H9 (cell line): ENCODE measurements at regions not wholly inside any gene's neighbourhood (a gene's known extent, or its start where the extent isn't known, plus 50 kb on each side); places are given as distances from the start of the nearest gene placed in this dataset.

Experiments
- DNase-seq: peaks from one replicate; pipeline ENCODE4 v3.0.0-alpha.2; 2017
- H2AFZ ChIP-seq: one replicate; pipeline ENCODE4 v1.6.1; 2013; ENCODE audit warnings: mild to moderate bottlenecking, low read length, control low read depth, moderate library complexity
- H2AK5ac ChIP-seq: 2 replicates; pipeline ENCODE4 v1.6.1; 2013; ENCODE audit warnings: low read length, control low read depth, mixed read lengths; ENCODE audit not compliant: insufficient read length
- H2BK120ac ChIP-seq: one replicate; pipeline ENCODE4 v1.6.1; 2013; ENCODE audit warnings: low read depth, mild to moderate bottlenecking, low read length, control low read depth, inconsistent platforms; ENCODE audit not compliant: poor library complexity, severe bottlenecking
- H2BK12ac ChIP-seq: 2 replicates; pipeline ENCODE4 v1.6.1; 2013; ENCODE audit warnings: low read length, control low read depth, mixed read lengths, low read depth; ENCODE audit not compliant: insufficient read length
- H2BK15ac ChIP-seq: 2 replicates; pipeline ENCODE4 v1.6.1; 2013; ENCODE audit warnings: low read depth, low read length, control low read depth
- H2BK20ac ChIP-seq: one replicate; pipeline ENCODE4 v1.6.1; 2013; ENCODE audit warnings: low read depth, mild to moderate bottlenecking, low read length, control low read depth, inconsistent platforms; ENCODE audit not compliant: poor library complexity, severe bottlenecking
- H2BK5ac ChIP-seq: 2 replicates; pipeline ENCODE4 v1.6.1; 2013; ENCODE audit warnings: low read length, control low read depth, mixed read lengths; ENCODE audit not compliant: insufficient read length
- H3K14ac ChIP-seq: 2 replicates; pipeline ENCODE4 v1.6.1; 2013; ENCODE audit warnings: low read length, control low read depth; ENCODE audit not compliant: insufficient read depth
- H3K18ac ChIP-seq: 2 replicates; pipeline ENCODE4 v1.6.1; 2013; ENCODE audit warnings: low read depth, mild to moderate bottlenecking, mixed read lengths, low read length, control low read depth; ENCODE audit not compliant: insufficient read length
- H3K23ac ChIP-seq: 2 replicates; pipeline ENCODE4 v1.6.1; 2013; ENCODE audit warnings: low read length, control low read depth, mixed read lengths, low read depth; ENCODE audit not compliant: insufficient read length
- H3K23me2 ChIP-seq: 2 replicates; pipeline ENCODE4 v1.6.1; 2013; ENCODE audit warnings: low read depth, mild to moderate bottlenecking, mixed read lengths, low read length, control low read depth; ENCODE audit not compliant: insufficient read length, poor library complexity, severe bottlenecking
- H3K27ac ChIP-seq: 2 replicates; pipeline ENCODE4 v1.5.1; 2013; ENCODE audit warnings: low read length, control low read depth, mixed read lengths, low read depth; ENCODE audit not compliant: insufficient read length
- H3K27me3 ChIP-seq: 2 replicates; pipeline ENCODE4 v1.6.1; 2013; ENCODE audit warnings: low read length, control low read depth, inconsistent platforms; ENCODE audit not compliant: insufficient read depth
- H3K4ac ChIP-seq: 2 replicates; pipeline ENCODE4 v1.6.1; 2013; ENCODE audit warnings: low read depth, mild to moderate bottlenecking, control low read depth, inconsistent platforms, low read length, moderate library complexity
- H3K4me1 ChIP-seq: 2 replicates; pipeline ENCODE4 v1.6.1; 2013; ENCODE audit warnings: low read length, control low read depth, inconsistent platforms; ENCODE audit not compliant: insufficient read depth
- H3K4me2 ChIP-seq: 2 replicates; pipeline ENCODE4 v1.6.1; 2013; ENCODE audit warnings: low read length, control low read depth, mixed read lengths; ENCODE audit not compliant: insufficient read length, insufficient read depth
- H3K56ac ChIP-seq: 2 replicates; pipeline ENCODE4 v1.6.1; 2013; ENCODE audit warnings: low read depth, mild to moderate bottlenecking, mixed read lengths, low read length, control low read depth; ENCODE audit not compliant: insufficient read length
- H3K79me1 ChIP-seq: 2 replicates; pipeline ENCODE4 v1.6.1; 2013; ENCODE audit warnings: low read depth, mild to moderate bottlenecking, moderate library complexity, low read length, control low read depth, inconsistent platforms; ENCODE audit not compliant: insufficient read depth, poor library complexity, severe bottlenecking
- H3K79me2 ChIP-seq: 2 replicates; pipeline ENCODE4 v1.6.1; 2013; ENCODE audit warnings: low read length, control low read depth, inconsistent platforms; ENCODE audit not compliant: insufficient read depth
- H3K9ac ChIP-seq: 2 replicates; pipeline ENCODE4 v1.6.1; 2013; ENCODE audit warnings: low read length, control low read depth, mixed read lengths; ENCODE audit not compliant: insufficient read length; ENCODE audit errors: extremely low read depth
- H3K9me3 ChIP-seq: one replicate; pipeline ENCODE4 v1.6.1; 2013; ENCODE audit warnings: low read depth, low read length, inconsistent platforms; ENCODE audit not compliant: control insufficient read depth
- H3T11ph ChIP-seq: one replicate; pipeline ENCODE4 v1.6.1; 2013; ENCODE audit warnings: mild to moderate bottlenecking, low read length, control low read depth, inconsistent platforms
- H4K20me1 ChIP-seq: one replicate; pipeline ENCODE4 v1.6.1; 2013; ENCODE audit not compliant: control insufficient read depth, insufficient read length, insufficient read depth
- H4K5ac ChIP-seq: 2 replicates; pipeline ENCODE4 v1.6.1; 2013; ENCODE audit warnings: low read depth, mild to moderate bottlenecking, mixed read lengths, low read length, control low read depth; ENCODE audit not compliant: insufficient read length
- H4K8ac ChIP-seq: replicated peaks from 2 replicates; pipeline ENCODE4 v1.6.1; 2013; ENCODE audit warnings: low read length, control low read depth, mixed read lengths, low read depth; ENCODE audit not compliant: insufficient read length
- H4K91ac ChIP-seq: 2 replicates; pipeline ENCODE4 v1.6.1; 2013; ENCODE audit warnings: low read depth, mild to moderate bottlenecking, moderate library complexity, mixed read lengths, low read length, control low read depth; ENCODE audit not compliant: insufficient read length
- H3K27ac Mint-ChIP-seq, 3 experiments: 2 replicates in 2 of 3; 3 replicates in 1 of 3; pipeline ENCODE4 v1.8.0; 2020 to 2021; ENCODE audit warnings: mixed read lengths in 3 of 3, mild to moderate bottlenecking in 1 of 3, moderate library complexity in 1 of 3
- H3K27me3 Mint-ChIP-seq: 2 replicates; pipeline ENCODE4 v1.8.0; 2021; ENCODE audit warnings: low read depth, mild to moderate bottlenecking, moderate library complexity, mixed read lengths
- H3K36me3 Mint-ChIP-seq, 3 experiments: 2 replicates in 2 of 3; 3 replicates in 1 of 3; pipeline ENCODE4 v1.8.0; 2020 to 2021; ENCODE audit warnings: low read depth in 3 of 3, mixed read lengths in 3 of 3; ENCODE audit not compliant: insufficient read depth in 1 of 3
- H3K4me1 Mint-ChIP-seq, 2 experiments: 2 replicates each; pipeline ENCODE4 v1.8.0; 2020; ENCODE audit warnings: mixed read lengths in 2 of 2
- H3K4me3 Mint-ChIP-seq, 2 experiments: 2 replicates in 1 of 2; 3 replicates in 1 of 2; pipeline ENCODE4 v1.8.0; 2020 to 2021; ENCODE audit warnings: mild to moderate bottlenecking in 2 of 2, mixed read lengths in 2 of 2, moderate library complexity in 1 of 2
- H3K9me3 Mint-ChIP-seq, 2 experiments: 2 replicates in 1 of 2; 3 replicates in 1 of 2; pipeline ENCODE4 v1.8.0; 2020; ENCODE audit warnings: mild to moderate bottlenecking in 2 of 2, mixed read lengths in 2 of 2, moderate library complexity in 1 of 2
- CTCF ChIP-seq: fragments of 200-600 bp; sonication (generic); conservative IDR thresholded peaks from 3 replicates; pipeline ENCODE4 v1.8.0; 2021; ENCODE audit warnings: antibody characterized with exemption, mild to moderate bottlenecking
- WGBS: extraction: QIAGEN DNeasy Blood & Tissue Kit; methylation state at CpG from one replicate; pipeline ENCODE4 v1.1.7; 2013; ENCODE audit warnings: missing lambda C conversion rate, low lambda C conversion rate, mixed read lengths; ENCODE audit not compliant: insufficient read length; ENCODE audit errors: extremely low coverage; 5-methylcytosine and 5-hydroxymethylcytosine counted together

GRCh38 chr2:119073213-119073612 lies 85.3 kb downstream of the C1QL2 start:
- Histone ChIP-seq H3K4ac (no peak overlapping the region), H2BK120ac (no peak overlapping the region), H3K27ac (no peak overlapping the region), H2BK5ac (no peak overlapping the region), H3K9ac (no peak overlapping the region), H3K9me3 (no peaks in the 10 kb centered on the region), H2BK20ac (no peak overlapping the region), H3K14ac (no peak overlapping the region), H4K91ac (no peak overlapping the region), H2AK5ac (no peak overlapping the region), H3K18ac (no peak overlapping the region), H2BK12ac (no peak overlapping the region), H3K23ac (no peak overlapping the region), H2AFZ (no peak overlapping the region), H3T11ph (no peak overlapping the region), H3K79me1 (no peaks in the 10 kb centered on the region), H3K79me2 (no peaks in the 10 kb centered on the region), H3K4me2 (no peak overlapping the region), H4K20me1 (no peaks in the 10 kb centered on the region), H2BK15ac (no peak overlapping the region), H3K23me2 (no peaks in the 10 kb centered on the region), H4K8ac (no peak overlapping the region), H4K5ac (no peak overlapping the region), H3K4me1 (no peaks in the 10 kb centered on the region; the same call in 1 of the 2 replicates), H3K27me3 (no peaks in the 10 kb centered on the region), H3K56ac (no peak overlapping the region)
- Mint-ChIP-seq H3K27me3 (peaks cover 9% of the 10 kb centered on the region), H3K27ac (no peak overlapping the region), H3K9me3 (no peaks in the 10 kb centered on the region), H3K4me3 (no peak overlapping the region), H3K36me3 (no peaks in the 10 kb centered on the region), H3K4me1 (no peaks in the 10 kb centered on the region; a peak in 1 of 4 replicates)
- WGBS, result no CpG with 5 or more reads among the region's 3 CpGs
- TF ChIP-seq CTCF, result no peak
- no peak for DNase-seq
